ENCODE measurements at regions not wholly inside any gene's neighbourhood (a gene's known extent, or its start where the extent isn't known, plus 50 kb on each side); places are given as distances from the start of the nearest gene placed in this dataset.

DNA sequence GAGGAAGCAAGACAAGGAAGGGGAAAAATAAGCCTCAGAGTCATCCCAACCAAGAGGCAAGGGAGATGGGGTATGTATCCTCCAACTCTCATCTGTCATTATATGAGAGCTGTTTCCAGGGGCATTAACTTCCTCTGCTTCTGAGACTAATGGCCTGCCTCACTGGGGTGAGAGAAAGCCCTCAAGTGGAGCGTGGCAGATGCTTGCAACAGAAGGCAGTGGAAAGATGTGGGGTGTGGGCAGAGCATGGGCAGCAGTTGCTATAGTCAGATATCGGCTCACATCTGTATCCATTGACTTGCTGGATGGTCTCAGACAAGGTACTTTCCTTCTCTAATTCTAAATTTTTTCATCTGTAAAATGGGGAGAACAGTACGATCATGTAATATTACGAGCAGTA is 81.7 kb upstream of the PLCL2 start:
- WGBS, result 95% methylated on average over 4 of the region's 4 CpGs

GRCh38 chr3:16807391-16807790 is 77.4 kb upstream of the PLCL2 start:
- no peaks in the 10 kb centered on the region for H3K27me3 ChIP-seq (ENCODE audit: control insufficient read depth in 4 of 4, insufficient read depth in 4 of 4, low read length in 3 of 4)
- no peak for DNase-seq (ENCODE audit: low spot score)
- no peaks in the 10 kb centered on the region for H3K36me3 ChIP-seq (ENCODE audit: control insufficient read depth in 4 of 4, insufficient read depth in 3 of 4, low read depth in 1 of 4, low read length in 3 of 4)
- no peaks in the 10 kb centered on the region for H3K4me1 ChIP-seq (ENCODE audit: control insufficient read depth in 4 of 4, insufficient read depth in 4 of 4, low read length in 3 of 4)
- H3K9me3 ChIP-seq (ENCODE audit: control insufficient read depth in 4 of 4, low read length in 3 of 4), result no peaks in the 10 kb centered on the region
- H3K4me3 ChIP-seq (ENCODE audit: low read depth in 1 of 3, low read length in 3 of 3), result no peak overlapping the region
- H3K27ac ChIP-seq (ENCODE audit: low read depth in 1 of 2, low read length in 2 of 2), result no peak overlapping the region
- 79% methylated on average over 6 of the region's 6 CpGs for WGBS
- no peak overlapping the region for H3K9ac ChIP-seq (ENCODE audit: low read depth in 1 of 2, low read length in 2 of 2)
- no peak for TF ChIP-seq REST (IDR thresholded peaks at IDR 0.05)
- no peak for TF ChIP-seq SP1 (IDR thresholded peaks at IDR 0.05)
- no peak for TF ChIP-seq NR2F2 (IDR thresholded peaks at IDR 0.05)
- no peak for TF ChIP-seq JUND (IDR thresholded peaks at IDR 0.05)
- TF ChIP-seq FOXA1 (IDR thresholded peaks at IDR 0.05), result no peak
- no peak for TF ChIP-seq RXRA (IDR thresholded peaks at IDR 0.05)
- no peak for TF ChIP-seq GABPA (IDR thresholded peaks at IDR 0.05 in 1 of 2, conservative IDR thresholded peaks at IDR 0.05 in 1 of 2)
- TF ChIP-seq YY1 (IDR thresholded peaks at IDR 0.05), result no peak
- TF ChIP-seq MAX (IDR thresholded peaks at IDR 0.05), result no peak
- TF ChIP-seq EGR1 (IDR thresholded peaks at IDR 0.05; ENCODE audit: low read depth in 2 of 2), result no peak
- no peak for TF ChIP-seq ZBTB33 (IDR thresholded peaks at IDR 0.05)

More for the DNA sequence above, 81.7 kb upstream of the PLCL2 start:
- no peak for DNase-seq (ENCODE audit: low spot score)
- Histone ChIP-seq H3K4me3 (ENCODE audit: low read depth in 1 of 3, low read length in 3 of 3) (no peak overlapping the region), H3K36me3 (ENCODE audit: control insufficient read depth in 4 of 4, insufficient read depth in 3 of 4, low read depth in 1 of 4, low read length in 3 of 4) (no peaks in the 10 kb centered on the region), H3K27me3 (ENCODE audit: control insufficient read depth in 4 of 4, insufficient read depth in 4 of 4, low read length in 3 of 4) (no peaks in the 10 kb centered on the region), H3K9me3 (ENCODE audit: control insufficient read depth in 4 of 4, low read length in 3 of 4) (no peaks in the 10 kb centered on the region), H3K9ac (ENCODE audit: low read depth in 1 of 2, low read length in 2 of 2) (no peak overlapping the region), H3K4me1 (ENCODE audit: control insufficient read depth in 4 of 4, insufficient read depth in 4 of 4, low read length in 3 of 4) (no peaks in the 10 kb centered on the region), H3K27ac (ENCODE audit: low read depth in 1 of 2, low read length in 2 of 2) (no peak overlapping the region)
- TF ChIP-seq TAF1 (conservative IDR thresholded peaks at IDR 0.05) (no peak), EGR1 (IDR thresholded peaks at IDR 0.05; ENCODE audit: low read depth in 2 of 2) (no peak), MAX (IDR thresholded peaks at IDR 0.05) (no peak), REST (IDR thresholded peaks at IDR 0.05) (no peak), HNF4G (IDR thresholded peaks at IDR 0.05) (no peak)
- TF ChIP-seq, protein P1, sequence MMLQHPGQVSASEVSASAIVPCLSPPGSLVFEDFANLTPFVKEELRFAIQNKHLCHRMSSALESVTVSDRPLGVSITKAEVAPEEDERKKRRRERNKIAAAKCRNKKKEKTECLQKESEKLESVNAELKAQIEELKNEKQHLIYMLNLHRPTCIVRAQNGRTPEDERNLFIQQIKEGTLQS (IDR thresholded peaks at IDR 0.05), result no peak
- TF ChIP-seq, protein P2, sequence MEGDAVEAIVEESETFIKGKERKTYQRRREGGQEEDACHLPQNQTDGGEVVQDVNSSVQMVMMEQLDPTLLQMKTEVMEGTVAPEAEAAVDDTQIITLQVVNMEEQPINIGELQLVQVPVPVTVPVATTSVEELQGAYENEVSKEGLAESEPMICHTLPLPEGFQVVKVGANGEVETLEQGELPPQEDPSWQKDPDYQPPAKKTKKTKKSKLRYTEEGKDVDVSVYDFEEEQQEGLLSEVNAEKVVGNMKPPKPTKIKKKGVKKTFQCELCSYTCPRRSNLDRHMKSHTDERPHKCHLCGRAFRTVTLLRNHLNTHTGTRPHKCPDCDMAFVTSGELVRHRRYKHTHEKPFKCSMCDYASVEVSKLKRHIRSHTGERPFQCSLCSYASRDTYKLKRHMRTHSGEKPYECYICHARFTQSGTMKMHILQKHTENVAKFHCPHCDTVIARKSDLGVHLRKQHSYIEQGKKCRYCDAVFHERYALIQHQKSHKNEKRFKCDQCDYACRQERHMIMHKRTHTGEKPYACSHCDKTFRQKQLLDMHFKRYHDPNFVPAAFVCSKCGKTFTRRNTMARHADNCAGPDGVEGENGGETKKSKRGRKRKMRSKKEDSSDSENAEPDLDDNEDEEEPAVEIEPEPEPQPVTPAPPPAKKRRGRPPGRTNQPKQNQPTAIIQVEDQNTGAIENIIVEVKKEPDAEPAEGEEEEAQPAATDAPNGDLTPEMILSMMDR (IDR thresholded peaks at IDR 0.05; ENCODE audit: low read depth, low read length, missing input control), result no peak

Data from liver (tissue), 8 donors.